ENCODE measurements at regions not wholly inside any gene's neighbourhood (a gene's known extent, or its start where the extent isn't known, plus 50 kb on each side); places are given as distances from the start of the nearest gene placed in this dataset.

GRCh38 chr11:13080861-13081260 lies 71.7 kb downstream of the RASSF10 start:
- TF ChIP-seq CTCF (IDR thresholded peaks at IDR 0.05) (no peak), ZFX (IDR thresholded peaks at IDR 0.05; ENCODE audit: borderline replicate concordance) (no peak)
- H3K27ac ChIP-seq: no peak overlapping the region

- H3K27ac ChIP-seq: no peak overlapping the region
- TF ChIP-seq CTCF (IDR thresholded peaks at IDR 0.05) (no peak), ZFX (IDR thresholded peaks at IDR 0.05; ENCODE audit: borderline replicate concordance) (no peak)
These were observed 73.5 kb downstream of the RASSF10 start for GRCh38 chr11:13082588-13082987.

DNA sequence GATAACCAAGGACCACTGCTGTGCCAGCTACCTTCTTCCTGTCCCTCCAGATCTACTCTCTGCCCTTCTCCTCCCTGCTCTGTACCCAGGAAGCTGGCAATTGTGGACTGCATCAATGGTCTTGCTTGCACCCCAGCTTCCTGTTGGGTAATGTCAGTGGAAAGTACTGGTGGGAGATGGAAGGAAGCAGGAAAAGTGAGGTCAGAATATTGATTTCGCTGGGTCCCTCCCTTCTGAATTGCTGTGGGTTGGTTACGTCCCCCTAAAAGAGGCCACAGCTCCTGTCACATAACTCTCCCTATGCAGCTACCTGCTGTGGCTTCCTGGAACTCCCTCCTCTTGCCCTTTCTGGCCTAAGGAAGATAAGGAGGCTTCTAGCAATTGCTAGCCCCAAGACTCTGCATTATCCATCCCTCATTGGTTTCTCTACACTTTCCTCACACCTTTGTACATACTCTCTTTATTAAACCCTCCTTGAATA lies 81.2 kb downstream of the RASSF10 start:
- no peak overlapping the region for H3K27ac ChIP-seq
- TF ChIP-seq ZFX (IDR thresholded peaks at IDR 0.05; ENCODE audit: borderline replicate concordance): no peak
- TF ChIP-seq CTCF (IDR thresholded peaks at IDR 0.05): no peak

DNA sequence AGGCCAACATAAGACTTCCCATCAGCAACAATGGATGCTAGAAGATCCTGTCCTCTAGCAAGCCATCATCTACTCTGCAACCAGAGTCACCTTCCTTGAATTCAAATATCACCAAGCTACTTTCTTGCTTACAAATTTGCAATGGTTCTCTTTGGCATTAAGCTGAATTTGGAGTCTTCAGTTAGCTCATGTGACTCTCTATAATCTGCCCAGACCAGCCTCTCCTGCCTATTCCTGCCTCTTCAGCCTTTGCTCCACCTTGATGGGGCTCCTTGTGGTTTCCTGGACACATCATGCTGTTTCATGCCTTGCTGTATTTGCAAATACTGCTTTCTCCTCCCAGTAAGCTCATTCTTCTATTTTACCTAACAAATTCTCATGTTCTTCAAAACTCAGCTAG lies 82.3 kb downstream of the RASSF10 start:
- no peak for TF ChIP-seq ZFX (IDR thresholded peaks at IDR 0.05; ENCODE audit: borderline replicate concordance)
- no peak for TF ChIP-seq CTCF (IDR thresholded peaks at IDR 0.05)
- no peak overlapping the region for H3K27ac ChIP-seq

GRCh38 chr11:13091804-13092203 lies 82.7 kb downstream of the RASSF10 start:
- H3K27ac ChIP-seq: no peak overlapping the region
- TF ChIP-seq CTCF (IDR thresholded peaks at IDR 0.05) (no peak), ZFX (IDR thresholded peaks at IDR 0.05; ENCODE audit: borderline replicate concordance) (no peak)

GRCh38 chr11:13094930-13095687 lies 86.0 kb downstream of the RASSF10 start:
- H3K27ac ChIP-seq: no peak overlapping the region
- TF ChIP-seq ZFX (IDR thresholded peaks at IDR 0.05; ENCODE audit: borderline replicate concordance) (no peak), CTCF (IDR thresholded peaks at IDR 0.05) (no peak)

- TF ChIP-seq CTCF (IDR thresholded peaks at IDR 0.05) (no peak), ZFX (IDR thresholded peaks at IDR 0.05; ENCODE audit: borderline replicate concordance) (no peak)
- no peak overlapping the region for H3K27ac ChIP-seq
These were observed 88.9 kb downstream of the RASSF10 start for GRCh38 chr11:13098063-13098462.

Data from 22Rv1 (cell line).